ENCODE measurements at regions not wholly inside any gene's neighbourhood (a gene's known extent, or its start where the extent isn't known, plus 50 kb on each side); places are given as distances from the start of the nearest gene placed in this dataset.

DNA sequence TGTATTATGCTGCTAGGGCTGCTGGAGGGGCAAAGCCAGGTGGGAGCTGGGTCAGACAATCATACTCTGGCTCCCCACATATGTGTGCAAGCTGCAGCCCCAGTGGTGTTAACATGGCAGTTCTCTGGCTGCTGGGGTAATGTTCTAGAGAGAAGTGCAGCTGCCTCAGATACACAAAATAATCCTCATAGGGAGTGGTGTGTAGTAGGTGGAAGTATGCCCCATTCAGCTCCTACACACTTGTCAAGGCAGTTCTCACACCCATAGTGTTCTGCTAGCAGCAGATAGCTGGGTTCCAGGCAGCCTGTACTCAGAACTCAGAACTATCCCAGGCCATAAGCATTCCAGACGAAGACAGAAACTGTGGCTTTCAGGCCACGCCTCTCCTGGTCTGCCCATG lies 87.9 kb upstream of the NT5C1B start:
- Histone ChIP-seq H3K4me3 (replicated peaks; ENCODE audit: insufficient read depth, low read length) (no peak overlapping the region), H3K27me3 (ENCODE audit: insufficient read depth, poor library complexity, severe bottlenecking) (no peaks in the 10 kb centered on the region), H3K27ac (replicated peaks) (no peak overlapping the region)
- no peak for DNase-seq (ENCODE audit: low read depth in 1 of 2, low spot score in 1 of 2)
- TF ChIP-seq, protein P1, sequence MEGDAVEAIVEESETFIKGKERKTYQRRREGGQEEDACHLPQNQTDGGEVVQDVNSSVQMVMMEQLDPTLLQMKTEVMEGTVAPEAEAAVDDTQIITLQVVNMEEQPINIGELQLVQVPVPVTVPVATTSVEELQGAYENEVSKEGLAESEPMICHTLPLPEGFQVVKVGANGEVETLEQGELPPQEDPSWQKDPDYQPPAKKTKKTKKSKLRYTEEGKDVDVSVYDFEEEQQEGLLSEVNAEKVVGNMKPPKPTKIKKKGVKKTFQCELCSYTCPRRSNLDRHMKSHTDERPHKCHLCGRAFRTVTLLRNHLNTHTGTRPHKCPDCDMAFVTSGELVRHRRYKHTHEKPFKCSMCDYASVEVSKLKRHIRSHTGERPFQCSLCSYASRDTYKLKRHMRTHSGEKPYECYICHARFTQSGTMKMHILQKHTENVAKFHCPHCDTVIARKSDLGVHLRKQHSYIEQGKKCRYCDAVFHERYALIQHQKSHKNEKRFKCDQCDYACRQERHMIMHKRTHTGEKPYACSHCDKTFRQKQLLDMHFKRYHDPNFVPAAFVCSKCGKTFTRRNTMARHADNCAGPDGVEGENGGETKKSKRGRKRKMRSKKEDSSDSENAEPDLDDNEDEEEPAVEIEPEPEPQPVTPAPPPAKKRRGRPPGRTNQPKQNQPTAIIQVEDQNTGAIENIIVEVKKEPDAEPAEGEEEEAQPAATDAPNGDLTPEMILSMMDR (IDR thresholded peaks at IDR 0.05; ENCODE audit: insufficient read depth, low read length): no peak
- TF ChIP-seq POLR2AphosphoS5 (IDR thresholded peaks at IDR 0.05; ENCODE audit: low read depth): no peak
- no peak for TF ChIP-seq SPI1 (IDR thresholded peaks at IDR 0.05; ENCODE audit: borderline replicate concordance, low read depth)
- no peak for TF ChIP-seq REST (IDR thresholded peaks at IDR 0.05; ENCODE audit: insufficient replicate concordance, low read depth)
- TF ChIP-seq GABPA (IDR thresholded peaks at IDR 0.05; ENCODE audit: low read depth): no peak

DNA sequence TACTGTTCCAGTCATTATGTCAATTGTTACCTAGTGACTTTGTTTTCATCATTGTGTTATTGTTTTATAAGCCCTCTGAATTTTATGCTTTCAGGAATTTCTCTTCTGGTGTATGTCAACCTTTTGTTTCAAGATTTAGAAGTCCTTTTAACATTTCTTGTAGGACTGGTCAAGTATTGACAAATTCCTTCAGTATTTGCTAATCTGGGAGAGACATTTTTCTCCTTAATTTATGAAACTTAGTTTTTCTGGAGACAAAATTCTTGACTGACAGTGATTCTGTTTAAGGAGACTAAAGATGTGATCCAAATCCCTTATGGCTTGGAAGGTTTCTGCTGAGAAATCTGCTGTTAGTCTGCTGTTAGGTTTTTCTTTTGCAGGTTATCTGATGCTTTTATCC lies 84.9 kb upstream of the NT5C1B start:
- no peak for DNase-seq (ENCODE audit: low read depth in 1 of 2, low spot score in 1 of 2)
- H3K27ac ChIP-seq (replicated peaks): no peak overlapping the region
- TF ChIP-seq POLR2AphosphoS5 (IDR thresholded peaks at IDR 0.05; ENCODE audit: low read depth): no peak
- no peak for TF ChIP-seq SPI1 (IDR thresholded peaks at IDR 0.05; ENCODE audit: borderline replicate concordance, low read depth)
- no peak for TF ChIP-seq REST (IDR thresholded peaks at IDR 0.05; ENCODE audit: insufficient replicate concordance, low read depth)
- TF ChIP-seq, protein P1 (IDR thresholded peaks at IDR 0.05; ENCODE audit: insufficient read depth, low read length): no peak
- TF ChIP-seq GABPA (IDR thresholded peaks at IDR 0.05; ENCODE audit: low read depth): no peak
- no peak overlapping the region for H3K4me3 ChIP-seq (replicated peaks; ENCODE audit: insufficient read depth, low read length)
- no peaks in the 10 kb centered on the region for H3K27me3 ChIP-seq (ENCODE audit: insufficient read depth, poor library complexity, severe bottlenecking)

- TF ChIP-seq POLR2AphosphoS5 (IDR thresholded peaks at IDR 0.05; ENCODE audit: low read depth): no peak
- H3K27ac ChIP-seq (replicated peaks): no peak overlapping the region
- no peak for DNase-seq (ENCODE audit: low read depth in 1 of 2, low spot score in 1 of 2)
- H3K27me3 ChIP-seq (ENCODE audit: insufficient read depth, poor library complexity, severe bottlenecking): no peaks in the 10 kb centered on the region
- no peak overlapping the region for H3K4me3 ChIP-seq (replicated peaks; ENCODE audit: insufficient read depth, low read length)
Observed at GRCh38 chr2:18671363-18671762, 82.0 kb upstream of the NT5C1B start.

DNA sequence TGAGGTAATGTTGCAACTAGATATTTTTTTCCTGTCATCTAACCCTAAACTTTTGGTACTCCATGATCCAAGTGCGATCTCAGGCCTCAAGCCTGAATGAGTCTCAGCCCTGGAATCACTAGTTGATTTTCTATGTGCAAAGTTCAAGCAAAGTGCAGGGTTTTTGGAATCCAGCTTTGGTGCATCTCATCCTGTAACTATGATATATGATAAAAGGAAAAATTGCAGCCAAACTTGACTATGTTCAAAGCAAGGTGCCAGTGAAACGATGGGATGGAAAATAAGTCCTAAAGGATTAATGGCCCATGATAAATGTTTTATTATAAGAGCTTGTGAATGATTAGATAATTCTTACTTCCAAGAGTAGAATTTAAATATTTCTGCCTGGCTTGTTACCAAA lies 78.9 kb upstream of the NT5C1B start:
- Histone ChIP-seq H3K27me3 (ENCODE audit: insufficient read depth, poor library complexity, severe bottlenecking) (no peaks in the 10 kb centered on the region), H3K4me3 (replicated peaks; ENCODE audit: insufficient read depth, low read length) (no peak overlapping the region)

More for the DNA sequence above, 78.9 kb upstream of the NT5C1B start:
- no peak for DNase-seq (ENCODE audit: low read depth in 1 of 2, low spot score in 1 of 2)
- TF ChIP-seq, protein P1 (IDR thresholded peaks at IDR 0.05; ENCODE audit: insufficient read depth, low read length): no peak
- TF ChIP-seq GABPA (IDR thresholded peaks at IDR 0.05; ENCODE audit: low read depth): no peak
- no peak for TF ChIP-seq SPI1 (IDR thresholded peaks at IDR 0.05; ENCODE audit: borderline replicate concordance, low read depth)
- TF ChIP-seq REST (IDR thresholded peaks at IDR 0.05; ENCODE audit: insufficient replicate concordance, low read depth): no peak
- no peak for TF ChIP-seq POLR2AphosphoS5 (IDR thresholded peaks at IDR 0.05; ENCODE audit: low read depth)
- H3K27ac ChIP-seq (replicated peaks): no peak overlapping the region
